NCI-H2029 treated with DMSO at 0.1 percent for 48 hours (cell line): ENCODE measurements at regions not wholly inside any gene's neighbourhood (a gene's known extent, or its start where the extent isn't known, plus 50 kb on each side); places are given as distances from the start of the nearest gene placed in this dataset.

Experiments
- DNase-seq: peaks from one replicate; lab custom pipeline; 2025; lab: John Stamatoyannopoulos, UW

DNA sequence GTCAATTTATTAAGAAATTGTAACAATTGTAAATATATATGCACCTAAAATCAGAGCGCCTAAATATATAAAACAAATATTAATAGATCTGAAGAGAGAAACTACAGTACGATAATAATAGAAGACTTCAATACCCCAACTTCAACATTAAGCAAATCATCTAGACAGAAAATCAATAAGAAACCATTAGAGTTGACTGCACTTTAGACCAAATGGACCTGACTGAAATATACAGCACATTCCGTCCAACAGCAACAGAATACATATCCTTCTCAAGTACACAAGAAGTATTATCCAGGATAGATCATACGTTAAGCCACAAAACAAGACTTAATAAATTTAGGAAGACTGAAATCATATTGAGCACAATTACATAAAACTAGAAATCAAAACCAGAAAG lies 208.7 kb downstream of the MED10 start:
- no peak for DNase-seq

DNA sequence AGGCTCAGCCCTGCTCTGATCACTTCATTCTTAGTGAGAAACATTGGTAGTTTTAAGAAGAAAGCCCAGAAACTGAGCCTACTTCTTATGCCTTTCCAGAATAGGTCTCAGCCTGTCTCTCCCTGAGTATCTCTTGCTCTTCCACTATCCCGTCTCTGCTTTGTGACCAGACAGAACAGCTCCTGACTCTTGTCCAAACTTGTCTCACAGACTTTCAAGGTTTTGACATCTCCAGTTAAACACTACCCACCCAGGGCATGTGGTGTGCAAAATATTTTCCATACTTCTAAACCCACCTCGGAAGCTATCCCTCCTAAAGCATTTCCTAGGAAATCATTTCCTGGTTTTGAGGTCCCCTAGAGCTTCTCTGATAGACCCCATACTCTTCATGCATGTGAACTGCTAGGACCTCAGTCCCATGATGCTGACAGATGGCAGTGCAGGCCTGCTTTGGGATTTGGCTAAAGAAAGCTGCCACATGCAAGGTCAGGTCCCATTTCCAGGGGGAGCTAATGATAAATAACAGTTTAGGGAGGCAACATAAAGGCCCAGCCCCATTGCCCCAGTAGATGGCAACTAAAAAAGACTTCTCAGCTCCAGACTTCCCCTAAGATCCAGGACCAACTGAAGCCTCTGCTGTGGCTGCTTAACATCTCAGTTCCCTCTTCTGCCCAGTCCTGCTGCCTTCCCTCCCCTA lies 211.5 kb downstream of the MED10 start:
- DNase-seq: no peak

DNA sequence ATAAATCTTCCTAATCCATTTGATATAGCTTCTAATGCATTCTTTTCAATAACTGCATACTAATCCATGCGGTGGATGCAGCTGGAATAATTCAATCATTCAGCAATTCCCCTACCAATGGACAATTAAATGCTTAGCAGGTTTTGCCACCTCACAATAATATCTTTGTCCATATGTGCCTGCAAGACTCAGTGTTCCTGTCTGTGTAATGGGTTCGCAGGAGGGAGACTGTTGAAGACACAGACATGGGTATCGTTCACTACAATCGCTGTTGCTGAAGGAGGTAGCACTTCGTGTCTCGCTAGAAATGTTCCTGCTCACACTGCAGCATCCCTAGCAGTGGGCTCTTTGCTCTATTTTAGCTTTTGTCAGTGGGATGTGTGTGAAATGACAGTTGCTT lies 214.4 kb downstream of the MED10 start:
- DNase-seq: no peak

DNA sequence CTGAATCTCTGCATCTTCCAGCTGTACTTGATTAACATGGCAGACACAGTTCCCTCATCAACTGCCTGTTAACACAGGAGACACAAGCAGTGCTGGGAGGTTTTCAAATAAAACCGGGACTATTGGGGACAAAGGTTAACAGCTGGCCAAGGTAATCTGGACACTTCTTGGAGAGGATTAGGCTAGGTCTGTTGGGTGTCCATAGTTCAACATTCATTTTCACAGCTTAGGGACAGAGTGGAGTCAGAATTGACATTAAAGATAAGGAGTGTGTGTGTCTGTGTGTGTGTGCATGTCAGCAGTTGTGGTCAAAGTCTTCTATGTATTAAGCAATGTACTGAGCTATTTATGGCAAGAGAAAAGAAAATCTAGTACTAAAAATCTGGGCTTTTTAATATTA lies 216.2 kb downstream of the MED10 start:
- no peak for DNase-seq

DNA sequence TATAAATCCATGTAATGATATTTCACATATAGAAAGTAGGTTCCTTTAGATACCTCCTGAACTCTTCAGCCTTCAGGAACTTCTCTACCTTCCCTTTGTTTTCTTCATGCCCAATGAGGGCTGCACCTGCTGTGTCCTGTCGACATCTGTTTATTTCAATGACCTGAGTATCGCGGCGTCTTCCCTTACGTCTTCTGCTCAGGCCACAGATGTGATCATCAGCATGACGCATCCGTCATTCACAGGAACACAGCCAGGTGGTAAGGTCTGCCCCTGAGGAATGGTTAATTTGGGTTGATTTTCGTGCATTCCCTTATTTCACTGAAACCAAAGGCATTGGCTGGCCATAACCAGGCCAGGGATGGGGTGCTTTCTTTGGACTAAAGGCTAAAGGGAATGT lies 217.1 kb downstream of the MED10 start:
- no peak for DNase-seq

DNA sequence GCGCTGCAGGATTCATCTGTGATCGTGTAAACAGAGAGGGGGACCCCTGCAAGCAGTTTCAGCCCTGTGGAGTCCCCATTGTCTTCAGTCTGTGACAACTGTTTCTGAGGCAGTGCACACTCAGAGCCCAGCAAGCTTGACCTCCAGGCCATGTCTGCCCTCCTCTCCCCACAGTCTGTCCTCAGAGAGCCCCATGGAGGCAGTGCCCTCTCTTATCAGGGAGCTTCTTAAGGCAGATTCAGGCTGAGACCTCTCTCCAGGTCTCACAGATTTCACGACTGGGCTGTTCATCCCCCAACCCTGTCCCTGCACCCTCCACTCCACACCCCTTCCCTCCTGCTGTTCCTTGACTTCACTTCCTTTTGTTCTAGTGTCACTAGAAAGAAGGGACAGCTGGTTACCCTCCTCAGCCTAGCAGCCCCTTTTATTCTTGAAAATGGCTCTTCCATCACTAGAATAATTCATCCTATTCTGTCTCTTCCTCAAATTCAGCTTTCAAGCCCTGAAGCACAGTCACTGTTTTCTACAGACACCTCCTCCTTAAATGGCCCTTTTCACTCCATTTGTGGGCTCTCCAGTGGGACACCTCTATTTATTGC lies 218.4 kb downstream of the MED10 start:
- no peak for DNase-seq

DNA sequence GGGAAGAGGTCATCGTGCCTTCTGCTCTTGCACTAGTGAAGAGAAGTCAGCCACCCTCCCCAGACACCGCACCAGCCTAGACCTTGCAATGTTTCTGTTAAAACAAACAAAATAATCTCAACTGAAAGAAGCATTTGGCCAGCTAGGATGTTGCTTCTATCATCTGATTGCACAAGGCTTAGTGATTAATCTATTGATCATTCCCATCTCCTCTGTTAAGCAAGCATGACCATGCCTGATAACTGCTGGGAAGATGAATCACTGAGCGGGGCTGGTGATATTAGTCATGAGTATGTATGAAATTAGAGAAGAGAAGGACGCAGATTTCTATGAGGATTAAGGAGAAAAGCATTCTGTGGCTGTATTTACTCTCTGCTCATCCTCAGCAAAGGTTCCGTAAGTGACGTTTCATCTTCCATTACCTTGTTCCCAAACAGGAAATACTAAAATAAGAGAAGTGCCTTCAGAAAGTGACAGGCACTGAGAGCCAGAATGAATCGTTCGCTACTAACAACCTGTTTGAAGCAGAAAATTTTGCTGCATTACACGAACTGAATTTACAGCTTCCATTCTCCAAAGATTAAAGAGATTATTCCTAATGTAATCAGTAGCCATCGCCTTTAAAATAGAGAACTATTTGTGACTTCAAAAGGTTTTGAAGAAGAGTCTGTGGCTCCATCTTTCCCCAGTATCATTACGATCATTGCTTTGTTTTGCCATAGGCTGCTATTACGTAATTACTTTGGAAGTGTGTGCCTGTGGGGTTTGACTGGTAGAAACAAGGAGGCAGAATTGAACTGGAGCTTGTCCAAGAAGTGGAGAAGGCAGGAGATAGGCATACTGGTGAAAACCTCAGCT lies 219.1 kb downstream of the MED10 start:
- DNase-seq: no peak

DNA sequence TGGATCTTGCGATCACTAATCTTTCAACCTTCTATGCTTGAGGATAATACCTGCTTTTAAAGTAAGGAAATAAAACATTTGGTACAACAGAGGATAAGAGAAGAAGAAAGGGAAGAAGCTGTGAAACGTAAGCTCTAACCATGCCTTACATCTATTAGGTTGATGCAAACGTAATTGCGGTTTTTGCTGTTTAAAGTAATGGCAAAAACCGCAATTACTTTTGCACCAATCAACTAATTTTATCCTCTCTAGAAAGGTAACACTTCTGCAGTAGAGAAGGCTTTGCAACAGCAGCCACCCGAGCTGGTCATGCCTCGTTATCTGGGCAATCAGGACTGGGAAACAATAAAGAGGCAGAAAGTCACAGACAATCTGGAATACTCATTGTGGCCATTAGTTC lies 224.1 kb downstream of the MED10 start:
- no peak for DNase-seq

DNA sequence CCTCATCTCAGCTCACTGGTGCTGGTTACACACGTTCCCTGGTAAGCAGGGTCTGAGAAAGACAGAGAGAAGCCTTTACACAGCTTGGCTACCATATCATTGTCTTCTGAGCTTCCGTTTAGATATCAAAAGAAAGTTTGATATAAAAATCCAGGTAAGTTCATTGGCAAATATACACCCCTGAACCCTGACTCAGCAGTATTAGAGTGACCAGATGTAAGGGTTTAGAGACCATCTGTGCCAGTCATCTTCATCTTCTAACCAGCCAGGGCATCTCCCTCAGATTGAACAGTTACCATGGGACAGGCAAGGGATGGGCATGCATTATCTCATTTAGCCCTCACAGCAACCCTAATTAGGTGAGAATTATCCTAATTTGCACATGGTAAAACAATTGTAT lies 232.1 kb downstream of the MED10 start:
- DNase-seq: no peak

DNA sequence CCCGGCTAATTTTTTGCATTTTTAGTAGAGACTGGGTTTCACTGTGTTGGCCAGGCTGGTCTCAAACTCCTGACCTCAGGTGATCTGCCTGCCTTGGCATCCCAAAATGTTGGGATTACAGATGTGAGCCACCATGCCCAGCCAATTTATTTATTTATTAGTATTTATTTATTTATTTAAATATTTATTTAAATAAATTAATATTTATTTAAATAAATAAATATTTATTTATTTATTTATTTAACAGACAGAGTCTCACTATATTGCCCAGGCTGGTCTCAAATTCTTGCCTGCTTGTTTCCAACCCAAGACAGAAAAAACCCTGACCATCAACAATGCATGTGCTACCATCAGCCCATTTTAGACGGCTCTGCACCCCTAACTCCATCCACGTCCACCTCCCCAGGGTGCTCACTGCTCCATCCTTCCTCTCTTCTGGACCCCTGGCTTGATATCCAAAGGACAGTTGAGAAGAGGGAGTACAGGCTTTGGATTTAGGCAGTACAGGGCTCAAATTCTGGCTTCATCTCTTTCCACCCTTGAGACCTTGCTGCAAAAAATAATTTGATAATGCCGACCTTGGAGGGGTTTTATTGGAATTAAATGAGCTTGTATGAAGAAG lies 232.6 kb downstream of the MED10 start:
- no peak for DNase-seq

DNA sequence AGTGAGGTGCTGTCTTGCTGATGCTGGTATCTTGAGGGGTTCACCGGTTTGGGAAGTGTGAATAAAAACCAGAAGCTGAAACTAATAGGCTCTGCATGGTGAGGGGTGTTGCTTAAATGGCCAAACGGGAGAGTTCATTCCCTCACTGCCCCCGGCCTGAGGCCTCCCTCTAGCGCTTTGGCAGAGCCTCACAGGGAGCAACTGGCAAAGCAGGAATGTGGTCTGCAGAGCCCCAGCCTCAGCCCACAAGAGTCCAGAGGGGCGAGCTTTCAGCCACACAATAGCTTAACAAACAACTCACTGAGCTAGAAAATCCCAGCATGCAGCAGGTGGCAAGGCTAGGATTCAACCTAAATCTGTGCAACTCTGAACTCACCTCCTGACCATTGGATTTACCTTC lies 234.8 kb downstream of the MED10 start:
- DNase-seq: no peak

DNA sequence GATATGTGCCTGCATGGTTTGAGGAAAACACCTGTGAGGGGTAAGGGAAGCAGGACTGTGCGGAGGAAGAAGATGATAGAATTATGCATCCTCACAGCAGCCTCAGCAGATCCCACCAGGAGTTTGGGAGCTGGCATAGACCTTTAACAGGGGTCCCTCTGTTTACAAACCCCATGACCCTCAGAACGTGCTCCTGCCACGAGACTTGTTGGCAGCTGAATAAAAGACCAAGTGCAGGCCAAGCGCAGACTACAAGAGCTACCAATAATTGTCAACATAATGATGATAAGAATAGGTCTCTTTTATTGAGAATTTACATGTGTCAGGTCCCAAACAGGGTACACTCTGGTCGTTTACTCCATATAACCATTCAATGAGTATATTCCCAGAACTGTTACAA lies 236.0 kb downstream of the MED10 start:
- DNase-seq: no peak

DNA sequence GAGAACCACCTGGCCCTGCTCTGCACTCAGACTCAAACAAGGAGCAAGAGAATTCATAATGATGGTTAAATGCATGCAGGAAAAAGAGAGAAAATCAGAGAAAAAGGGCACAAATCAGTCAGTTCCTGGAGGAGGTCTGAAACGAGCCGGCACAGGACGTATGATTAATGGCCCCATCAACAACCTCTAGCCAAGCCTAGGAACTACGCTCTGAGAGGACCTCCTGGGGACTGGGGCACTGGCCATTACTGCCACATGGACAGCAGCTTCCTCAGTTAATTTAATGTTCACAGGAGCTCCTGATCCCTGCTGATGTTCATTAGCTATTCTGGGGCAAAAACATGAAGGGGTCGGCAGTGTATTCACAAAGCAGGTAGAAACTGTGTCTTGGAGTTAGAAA lies 238.1 kb downstream of the MED10 start:
- no peak for DNase-seq

DNA sequence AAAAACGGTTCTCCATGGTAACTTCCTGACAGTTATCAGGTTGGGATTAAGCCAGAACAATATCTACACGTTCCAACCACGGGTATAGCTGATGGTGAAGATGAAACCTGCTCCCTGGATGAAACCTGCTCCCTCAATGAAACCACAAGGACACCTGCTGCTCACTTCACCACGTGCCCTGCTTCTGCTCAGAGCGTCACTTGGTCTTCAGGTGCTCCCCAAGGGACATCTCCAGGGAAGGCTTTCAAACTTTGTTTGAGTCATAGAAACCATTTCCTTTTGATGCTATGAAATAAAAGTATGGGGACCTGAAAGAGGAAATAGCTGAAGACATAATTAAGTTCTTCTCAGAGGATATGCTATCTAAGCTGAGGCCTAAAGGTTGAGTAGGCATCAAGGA lies 242.4 kb downstream of the MED10 start:
- DNase-seq: no peak

DNA sequence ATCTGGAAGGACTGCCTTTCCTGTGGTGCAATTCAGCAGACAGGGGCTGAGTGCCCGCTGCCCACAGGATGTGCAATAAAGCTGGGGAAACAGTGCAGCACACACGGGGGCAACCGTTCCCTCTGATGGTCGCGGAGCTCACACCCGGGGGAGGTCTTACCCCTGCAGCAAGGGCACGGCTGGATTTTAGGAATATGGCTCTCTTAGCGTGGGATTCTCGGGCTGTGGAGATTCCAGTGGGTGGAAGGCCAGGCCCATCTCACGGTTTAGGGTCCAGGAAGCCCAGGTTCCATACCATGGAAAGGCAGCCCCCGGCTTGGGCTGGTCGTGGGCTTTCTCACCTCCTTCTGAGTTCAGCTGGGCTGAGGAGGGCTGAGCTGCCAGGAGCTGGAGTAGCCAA lies 244.1 kb downstream of the MED10 start:
- no peak for DNase-seq

DNA sequence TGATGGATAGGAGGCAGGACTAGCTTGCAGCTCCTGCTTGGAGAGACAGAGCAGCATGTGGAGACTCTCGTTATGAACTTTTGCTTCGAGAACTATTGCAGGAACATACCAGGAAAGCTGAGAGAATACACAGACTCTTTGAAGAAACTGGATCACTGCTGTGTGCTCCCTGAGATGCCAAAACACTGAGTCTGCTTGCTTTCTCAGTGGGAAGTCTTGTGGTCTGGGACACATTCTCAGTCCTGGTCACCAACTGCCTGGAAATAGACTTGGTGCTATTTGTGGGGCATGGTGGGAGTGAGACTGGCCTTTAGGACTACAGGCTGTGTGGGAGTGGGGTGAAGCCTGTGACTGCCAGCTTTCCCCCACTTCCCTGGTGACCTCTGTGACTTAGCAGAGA lies 252.6 kb downstream of the MED10 start:
- no peak for DNase-seq

DNA sequence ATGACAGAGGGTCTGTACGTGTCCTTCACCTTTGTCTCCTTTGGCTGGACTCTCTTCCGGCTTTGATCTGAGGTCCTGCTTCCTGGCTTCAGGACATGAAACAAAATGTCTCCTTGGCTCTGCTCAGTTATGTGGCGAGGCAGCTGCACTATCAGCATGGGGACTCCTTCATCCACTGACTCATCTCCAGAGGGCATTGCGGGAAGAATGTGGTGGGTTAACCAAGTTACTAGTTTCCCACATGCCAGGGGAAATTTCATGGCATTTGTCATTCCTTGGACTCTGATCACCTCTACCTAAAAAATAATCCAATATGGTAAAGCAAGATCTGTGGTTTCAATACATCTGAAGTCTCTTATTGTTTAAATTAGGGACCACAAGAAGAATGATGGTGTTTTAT lies 259.7 kb downstream of the MED10 start:
- DNase-seq: no peak

DNA sequence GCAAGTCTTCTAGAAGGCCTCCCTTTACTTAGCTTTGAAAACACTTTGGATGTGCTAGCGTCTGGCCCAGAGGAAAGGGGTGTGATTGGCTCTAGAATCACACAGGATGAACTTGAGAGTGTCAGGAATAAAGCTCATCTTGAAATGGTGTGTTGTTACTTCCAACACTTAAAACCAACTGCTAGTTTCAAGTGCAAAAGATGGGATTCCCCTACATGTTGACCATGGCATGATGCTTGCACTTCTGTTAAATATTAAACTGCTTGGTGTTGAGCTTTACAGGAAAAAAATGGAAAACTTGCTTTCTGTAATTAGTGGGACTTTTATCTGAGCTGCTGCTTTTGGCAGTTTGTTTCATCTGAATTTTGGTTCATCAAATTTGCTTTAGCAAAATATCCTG lies 261.1 kb downstream of the MED10 start:
- no peak for DNase-seq

DNA sequence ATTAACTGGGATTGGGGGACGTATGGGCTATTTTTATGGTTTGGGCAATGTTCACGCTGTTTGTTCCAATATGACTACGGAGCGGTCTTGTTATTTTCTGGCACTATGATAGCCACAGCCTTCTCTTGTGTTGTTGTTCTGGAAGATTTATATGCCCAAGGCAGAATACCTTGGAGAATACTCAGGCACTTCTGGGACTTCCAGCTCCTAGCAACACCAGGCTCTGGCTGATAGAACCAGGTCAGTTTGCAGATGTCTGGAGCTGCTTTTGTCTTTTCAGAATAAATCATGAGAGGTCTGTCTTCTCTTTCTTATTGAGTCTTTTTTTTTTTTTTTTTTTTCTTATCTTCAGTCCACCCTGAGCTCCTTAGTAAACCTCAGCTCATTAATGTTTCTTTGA lies 262.5 kb downstream of the MED10 start:
- no peak for DNase-seq

DNA sequence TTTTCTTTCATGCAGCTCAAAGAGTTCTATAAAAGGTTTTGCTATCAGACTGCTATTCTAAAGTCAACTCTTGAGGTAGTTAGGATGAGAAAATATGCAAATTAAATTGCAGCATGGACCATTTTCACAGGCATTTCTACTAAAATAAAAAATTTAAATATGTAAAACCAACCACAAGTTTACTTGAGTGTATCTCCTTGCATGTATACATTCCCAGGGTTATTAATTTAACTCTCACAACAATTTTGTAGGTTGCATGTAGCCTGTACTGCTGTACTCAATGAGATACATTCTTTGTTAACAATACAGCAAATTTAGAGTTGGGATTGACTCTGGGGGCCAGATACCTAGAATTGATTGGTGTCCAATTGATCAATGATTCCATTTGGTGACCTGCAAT lies 265.8 kb downstream of the MED10 start:
- no peak for DNase-seq

DNA sequence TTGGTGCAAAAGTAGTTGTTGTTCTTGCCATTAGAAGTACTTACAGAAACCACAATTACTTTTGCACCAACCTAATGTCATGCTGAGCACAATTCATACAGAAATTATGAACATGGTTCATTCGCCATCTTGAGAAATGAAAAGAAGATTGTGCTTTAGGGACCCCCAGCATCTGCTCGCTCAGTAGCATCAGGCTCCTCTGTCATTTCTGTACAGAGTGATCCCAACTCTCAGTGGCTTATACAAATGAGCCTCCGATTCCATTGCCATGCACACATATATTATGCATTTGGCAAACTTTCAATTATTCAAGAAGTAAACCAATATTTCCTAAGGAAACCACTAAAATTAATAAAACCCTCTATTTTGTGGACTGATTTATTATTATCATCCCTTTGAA lies 266.2 kb downstream of the MED10 start:
- no peak for DNase-seq

DNA sequence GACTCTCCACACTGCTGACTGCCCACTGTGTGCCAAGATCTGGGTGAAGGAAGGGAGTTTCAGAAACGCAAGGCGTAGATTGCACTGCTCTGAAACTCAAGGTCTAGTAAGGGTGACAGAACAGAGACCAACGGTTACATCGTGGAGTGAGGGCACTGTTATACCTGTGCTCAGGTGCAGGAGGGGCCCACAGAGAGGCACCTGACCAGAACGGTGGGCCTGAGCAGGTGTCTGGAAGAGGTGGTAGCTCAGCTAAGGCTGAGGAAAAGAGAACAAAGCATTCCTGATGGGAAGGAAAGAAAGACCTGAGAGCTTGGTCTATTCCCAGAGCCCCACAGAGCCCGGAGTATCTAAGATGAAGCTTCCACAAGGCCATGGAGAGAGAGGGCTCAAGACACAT lies 267.2 kb downstream of the MED10 start:
- no peak for DNase-seq

DNA sequence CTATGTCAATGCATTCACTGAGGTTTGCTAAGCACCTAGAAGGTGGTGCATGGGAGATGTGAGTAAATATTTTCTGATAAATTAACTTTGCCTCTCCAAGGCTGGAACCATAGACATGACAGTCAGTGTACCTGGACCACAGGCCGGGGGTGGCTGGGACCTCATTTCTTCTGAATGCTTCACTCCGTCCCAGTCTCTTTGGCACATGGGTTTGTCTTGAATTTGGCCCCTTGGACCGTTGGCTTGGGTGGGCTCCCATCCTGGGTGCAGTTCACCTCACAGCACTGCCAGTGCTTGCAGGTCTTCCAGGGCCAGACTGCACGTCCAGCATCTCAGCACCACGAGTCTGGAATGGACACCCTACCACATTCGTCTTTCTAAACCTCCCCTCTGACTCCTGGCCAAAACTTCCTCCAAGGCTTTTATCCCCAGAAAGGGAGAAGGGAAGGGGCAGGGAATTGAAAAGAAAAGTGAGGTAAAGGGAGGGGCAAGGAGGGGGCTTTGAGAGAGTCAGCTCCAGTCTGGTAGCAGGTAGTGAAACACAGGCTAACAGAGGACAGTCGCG lies 267.8 kb downstream of the MED10 start:
- no peak for DNase-seq
